CD4-positive, CD25-positive, alpha-beta regulatory T cell (primary cell): ENCODE measurements at regions not wholly inside any gene's neighbourhood (a gene's known extent, or its start where the extent isn't known, plus 50 kb on each side); places are given as distances from the start of the nearest gene placed in this dataset.

Experiments
- ATAC-seq, 2 donors: fragments of 150-1000 bp; cut with Tn5 transposase; one replicate each; pipeline ENCODE4 v1.10.0; 2021; ENCODE audit warnings: low read depth in 2 of 2, moderate number of reproducible peaks in 2 of 2, moderate library complexity in 1 of 2
- DNase-seq, 3 donors: peaks; one replicate each; pipeline versions ENCODE4 v3.0.0 to v3.0.0-alpha.2; 2012 to 2022; ENCODE audit warnings: mixed read lengths in 1 of 3
- H3K27ac ChIP-seq: one replicate; pipeline ENCODE4 v1.7.0; 2013; ENCODE audit warnings: mild to moderate bottlenecking, low read length; ENCODE audit not compliant: insufficient read depth, poor library complexity, severe bottlenecking
- H3K27me3 ChIP-seq: one replicate; pipeline ENCODE4 v1.7.0; 2013; ENCODE audit warnings: low read length; ENCODE audit not compliant: control insufficient read depth, insufficient read depth
- H3K36me3 ChIP-seq: one replicate; pipeline ENCODE4 v1.7.0; 2013; ENCODE audit warnings: mild to moderate bottlenecking, low read length, moderate library complexity; ENCODE audit not compliant: control insufficient read depth, insufficient read depth
- H3K4me1 ChIP-seq: 2 replicates; pipeline ENCODE4 v1.7.0; 2013; ENCODE audit warnings: mild to moderate bottlenecking, low read length; ENCODE audit not compliant: insufficient read depth, control insufficient read depth, poor library complexity, severe bottlenecking
- H3K4me3 ChIP-seq: one replicate; pipeline ENCODE4 v1.7.0; 2013; ENCODE audit warnings: low read depth, mild to moderate bottlenecking, low read length, moderate library complexity
- H3K9me3 ChIP-seq, 2 experiments: 1 replicate in 1 of 2; 2 replicates in 1 of 2; pipeline ENCODE4 v1.7.0; 2013; ENCODE audit warnings: low read length in 2 of 2, mild to moderate bottlenecking in 1 of 2, moderate library complexity in 1 of 2; ENCODE audit not compliant: control insufficient read depth in 2 of 2
- H3K27ac Mint-ChIP-seq, 3 donors: one replicate each; pipeline ENCODE4 v1.8.0; 2020 to 2022; ENCODE audit warnings: mild to moderate bottlenecking in 3 of 3, mixed read lengths in 3 of 3, moderate library complexity in 2 of 3
- H3K27me3 Mint-ChIP-seq: one replicate; pipeline ENCODE4 v1.8.0; 2022; ENCODE audit warnings: mild to moderate bottlenecking, mixed read lengths
- H3K36me3 Mint-ChIP-seq: one replicate; pipeline ENCODE4 v1.8.0; 2020; ENCODE audit warnings: mixed read lengths
- H3K4me1 Mint-ChIP-seq, 4 donors: one replicate each; pipeline ENCODE4 v1.8.0; 2020 to 2022; ENCODE audit warnings: mixed read lengths in 4 of 4, mild to moderate bottlenecking in 1 of 4
- H3K4me3 Mint-ChIP-seq, 4 donors: one replicate each; pipeline ENCODE4 v1.8.0; 2020 to 2022; ENCODE audit warnings: mild to moderate bottlenecking in 4 of 4, mixed read lengths in 4 of 4, moderate library complexity in 3 of 4
- H3K9me3 Mint-ChIP-seq, 7 donors: one replicate each; pipeline ENCODE4 v1.8.0; 2020 to 2022; ENCODE audit warnings: mixed read lengths in 7 of 7, mild to moderate bottlenecking in 3 of 7, moderate library complexity in 2 of 7

DNA sequence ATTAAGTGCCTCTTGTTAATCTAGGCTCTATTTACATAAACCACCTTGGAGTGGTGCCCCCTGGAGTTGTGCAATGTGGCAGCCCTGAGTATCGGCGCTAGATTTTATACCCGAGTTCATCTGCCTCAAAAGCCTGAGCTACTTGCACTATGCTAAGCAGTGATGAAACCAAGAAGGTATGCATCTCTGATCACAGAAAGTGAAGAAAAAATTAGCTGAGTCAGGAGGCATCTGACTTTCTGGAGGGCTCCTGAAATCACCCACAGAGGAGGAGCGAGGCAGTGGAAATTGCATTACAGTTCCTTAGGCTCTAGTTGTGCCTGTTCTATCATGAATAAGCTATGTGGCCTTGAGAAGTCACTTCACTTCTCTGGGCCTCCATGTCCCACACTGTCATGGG lies 80.3 kb upstream of the PSMD7 start:
- Histone ChIP-seq H3K27ac (no peak overlapping the region), H3K4me3 (no peak overlapping the region), H3K36me3 (no peaks in the 10 kb centered on the region), H3K9me3 (no peaks in the 10 kb centered on the region), H3K4me1 (no peaks in the 10 kb centered on the region), H3K27me3 (peaks cover 2% of the 10 kb centered on the region)
- Mint-ChIP-seq H3K27me3 (peaks cover 15% of the 10 kb centered on the region), H3K9me3 (peaks cover 0 to 5% (median 0%) of the 10 kb centered on the region in 7 donors), H3K36me3 (no peaks in the 10 kb centered on the region), H3K4me1 (no peaks in the 10 kb centered on the region), H3K4me3 (no peak overlapping the region), H3K27ac (no peak overlapping the region)
- no peak for ATAC-seq
- DNase-seq: no peak

DNA sequence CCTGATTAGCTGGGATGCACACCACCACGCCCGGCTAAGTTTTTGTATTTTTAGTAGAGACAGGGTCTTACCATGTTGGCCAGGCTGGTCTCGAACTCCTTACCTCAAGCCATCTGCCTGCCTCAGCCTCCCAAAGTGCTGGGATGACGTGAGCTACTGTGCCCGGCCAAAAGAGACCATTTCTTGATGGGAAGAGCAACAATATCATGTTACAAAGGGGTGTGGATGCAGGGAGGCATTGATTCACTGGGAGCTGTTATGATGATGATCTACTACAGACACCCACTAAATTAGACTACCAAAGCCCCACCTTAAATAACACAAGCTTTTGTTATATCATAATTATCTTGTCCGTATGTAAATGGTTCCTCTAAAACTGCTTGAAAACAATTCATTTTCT lies 81.4 kb upstream of the PSMD7 start:
- no peak overlapping the region for H3K4me3 ChIP-seq
- H3K36me3 Mint-ChIP-seq: no peaks in the 10 kb centered on the region
- DNase-seq (no peak), ATAC-seq (no peak)
- no peak overlapping the region for H3K4me3 Mint-ChIP-seq
- H3K27ac ChIP-seq: no peak overlapping the region
- H3K4me1 ChIP-seq: no peaks in the 10 kb centered on the region
- no peak overlapping the region for H3K27ac Mint-ChIP-seq
- no peaks in the 10 kb centered on the region for H3K36me3 ChIP-seq
- peaks cover 15% of the 10 kb centered on the region for H3K27me3 Mint-ChIP-seq
- peaks cover 2% of the 10 kb centered on the region for H3K27me3 ChIP-seq
- no peaks in the 10 kb centered on the region for H3K4me1 Mint-ChIP-seq
- H3K9me3 Mint-ChIP-seq: peaks cover 0 to 5% (median 0%) of the 10 kb centered on the region in 7 donors
- H3K9me3 ChIP-seq: no peaks in the 10 kb centered on the region

- H3K27ac Mint-ChIP-seq: no peak overlapping the region
- no peaks in the 10 kb centered on the region for H3K36me3 ChIP-seq
- peaks cover 2% of the 10 kb centered on the region for H3K27me3 ChIP-seq
- H3K9me3 ChIP-seq: no peaks in the 10 kb centered on the region
- DNase-seq (no peak), ATAC-seq (no peak)
- no peak overlapping the region for H3K4me3 Mint-ChIP-seq
- no peaks in the 10 kb centered on the region for H3K4me1 ChIP-seq
- H3K9me3 Mint-ChIP-seq: peaks cover 0 to 5% (median 0%) of the 10 kb centered on the region in 7 donors
- H3K4me3 ChIP-seq: no peak overlapping the region
- no peaks in the 10 kb centered on the region for H3K36me3 Mint-ChIP-seq
- no peaks in the 10 kb centered on the region for H3K4me1 Mint-ChIP-seq
- peaks cover 8% of the 10 kb centered on the region for H3K27me3 Mint-ChIP-seq
- no peak overlapping the region for H3K27ac ChIP-seq
Observed at GRCh38 chr16:74213372-74213771, 83.2 kb upstream of the PSMD7 start.

DNA sequence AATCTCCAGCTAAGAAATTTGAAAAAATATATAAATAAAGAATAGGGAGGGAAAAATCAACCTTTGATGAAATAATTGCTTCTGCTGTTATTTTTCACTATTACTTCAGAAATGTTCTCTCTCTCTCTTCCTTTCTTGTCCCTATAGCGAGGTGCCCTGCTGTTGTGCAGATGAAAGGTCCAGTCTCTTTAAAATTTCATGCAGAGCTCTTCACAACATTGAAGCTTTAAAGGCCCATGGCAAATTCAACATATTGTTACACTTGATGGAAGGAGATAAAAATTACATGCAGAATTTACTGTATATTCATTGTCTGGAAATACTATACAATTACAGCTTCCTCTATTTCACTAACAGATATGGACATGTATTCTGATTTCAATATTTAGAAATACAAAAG lies 86.4 kb upstream of the PSMD7 start:
- Mint-ChIP-seq H3K4me3 (no peak overlapping the region), H3K27me3 (peaks cover 8% of the 10 kb centered on the region), H3K9me3 (peaks cover 0 to 5% (median 0%) of the 10 kb centered on the region in 7 donors), H3K4me1 (no peaks in the 10 kb centered on the region), H3K36me3 (no peaks in the 10 kb centered on the region), H3K27ac (no peak overlapping the region)
- no peaks in the 10 kb centered on the region for H3K9me3 ChIP-seq
- DNase-seq (no peak), ATAC-seq (no peak)
- H3K27ac ChIP-seq: no peak overlapping the region
- no peak overlapping the region for H3K4me3 ChIP-seq
- no peaks in the 10 kb centered on the region for H3K4me1 ChIP-seq
- H3K36me3 ChIP-seq: no peaks in the 10 kb centered on the region
- peaks cover 2% of the 10 kb centered on the region for H3K27me3 ChIP-seq

- H3K4me3 Mint-ChIP-seq: no peak overlapping the region
- no peaks in the 10 kb centered on the region for H3K27me3 ChIP-seq
- DNase-seq (no peak), ATAC-seq (no peak)
- H3K4me1 Mint-ChIP-seq: no peaks in the 10 kb centered on the region
- no peak overlapping the region for H3K27ac ChIP-seq
- H3K27me3 Mint-ChIP-seq: peaks cover 5% of the 10 kb centered on the region
- H3K4me3 ChIP-seq: no peak overlapping the region
- no peaks in the 10 kb centered on the region for H3K36me3 Mint-ChIP-seq
- H3K36me3 ChIP-seq: no peaks in the 10 kb centered on the region
- peaks cover 0 to 2% (median 0%) of the 10 kb centered on the region in 7 donors for H3K9me3 Mint-ChIP-seq
- H3K9me3 ChIP-seq: no peaks in the 10 kb centered on the region
- no peaks in the 10 kb centered on the region for H3K4me1 ChIP-seq
- no peak overlapping the region for H3K27ac Mint-ChIP-seq
Observed at GRCh38 chr16:74202009-74202408, 94.6 kb upstream of the PSMD7 start.

DNA sequence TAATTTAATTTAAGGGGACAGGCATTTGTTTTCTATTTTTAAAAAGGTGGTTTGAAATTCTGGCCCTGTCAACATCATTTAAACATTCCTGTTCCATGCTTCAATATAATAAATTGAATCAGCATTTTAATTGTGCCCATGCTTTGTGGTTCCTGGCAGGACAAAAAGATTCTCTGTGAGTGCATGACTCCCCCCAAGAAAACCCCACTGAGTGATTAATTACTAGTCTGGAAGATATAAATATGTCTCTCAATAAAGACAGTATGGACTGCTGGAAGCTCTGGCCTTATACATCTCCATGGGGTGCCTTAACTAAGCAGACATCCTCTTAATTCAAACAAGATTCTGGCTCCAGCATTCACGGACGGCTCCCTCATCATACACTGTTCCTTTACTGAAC lies 95.0 kb upstream of the PSMD7 start:
- H3K9me3 Mint-ChIP-seq: peaks cover 0 to 2% (median 0%) of the 10 kb centered on the region in 7 donors
- Histone ChIP-seq H3K4me3 (no peak overlapping the region), H3K27me3 (no peaks in the 10 kb centered on the region), H3K4me1 (no peaks in the 10 kb centered on the region), H3K36me3 (no peaks in the 10 kb centered on the region), H3K27ac (no peak overlapping the region), H3K9me3 (no peaks in the 10 kb centered on the region)
- H3K27me3 Mint-ChIP-seq: peaks cover 5% of the 10 kb centered on the region
- ATAC-seq (no peak), DNase-seq (no peak)
- no peak overlapping the region for H3K27ac Mint-ChIP-seq
- no peaks in the 10 kb centered on the region for H3K36me3 Mint-ChIP-seq
- no peaks in the 10 kb centered on the region for H3K4me1 Mint-ChIP-seq
- no peak overlapping the region for H3K4me3 Mint-ChIP-seq

- Histone ChIP-seq H3K27ac (no peak overlapping the region), H3K36me3 (no peaks in the 10 kb centered on the region), H3K9me3 (no peaks in the 10 kb centered on the region), H3K4me1 (no peaks in the 10 kb centered on the region), H3K27me3 (no peaks in the 10 kb centered on the region), H3K4me3 (no peak overlapping the region)
- ATAC-seq (no peak), DNase-seq (no peak)
- Mint-ChIP-seq H3K4me1 (no peaks in the 10 kb centered on the region), H3K9me3 (peaks cover 0 to 5% (median 0%) of the 10 kb centered on the region in 7 donors), H3K36me3 (no peaks in the 10 kb centered on the region), H3K27ac (no peak overlapping the region), H3K4me3 (no peak overlapping the region), H3K27me3 (peaks cover 5% of the 10 kb centered on the region)
Observed at GRCh38 chr16:74200921-74201320, 95.7 kb upstream of the PSMD7 start.

- Mint-ChIP-seq H3K36me3 (no peaks in the 10 kb centered on the region), H3K27ac (no peak overlapping the region), H3K9me3 (peaks cover 0 to 5% (median 0%) of the 10 kb centered on the region in 7 donors), H3K4me1 (no peaks in the 10 kb centered on the region), H3K27me3 (peaks cover 9% of the 10 kb centered on the region), H3K4me3 (no peak overlapping the region)
- Histone ChIP-seq H3K27me3 (no peaks in the 10 kb centered on the region), H3K4me3 (no peak overlapping the region), H3K9me3 (no peaks in the 10 kb centered on the region), H3K36me3 (no peaks in the 10 kb centered on the region), H3K4me1 (no peaks in the 10 kb centered on the region), H3K27ac (no peak overlapping the region)
- DNase-seq: no peak
- ATAC-seq: no peak
Observed at GRCh38 chr16:74199842-74200124, 96.8 kb upstream of the PSMD7 start.
